Mesenchymal stem cell (in vitro differentiated cells and primary cell): ENCODE measurements at regions not wholly inside any gene's neighbourhood (a gene's known extent, or its start where the extent isn't known, plus 50 kb on each side); places are given as distances from the start of the nearest gene placed in this dataset.

Source experiments
- DNase-seq: peaks from one replicate; pipeline ENCODE4 v3.0.0-alpha.2; 2013
- H2AFZ ChIP-seq: one replicate; pipeline ENCODE4 v1.6.1; 2013; ENCODE audit warnings: low read depth, mild to moderate bottlenecking, control low read depth, inconsistent platforms, low read length, moderate library complexity
- H2AK5ac ChIP-seq: 2 replicates; pipeline ENCODE4 v1.6.1; 2013; ENCODE audit warnings: low read length, moderate library complexity, mild to moderate bottlenecking, inconsistent platforms; ENCODE audit not compliant: severe bottlenecking
- H2BK120ac ChIP-seq: one replicate; pipeline ENCODE4 v1.6.1; 2013; ENCODE audit warnings: low read depth, mild to moderate bottlenecking, inconsistent platforms, low read length, moderate library complexity
- H2BK12ac ChIP-seq, 2 experiments: one replicate each; pipeline ENCODE4 v1.6.1; 2013; ENCODE audit warnings: inconsistent platforms in 2 of 2, low read length in 2 of 2, mild to moderate bottlenecking in 2 of 2, moderate library complexity in 2 of 2, control low read depth in 1 of 2
- H2BK15ac ChIP-seq: one replicate; pipeline ENCODE4 v1.6.1; 2013; ENCODE audit warnings: mild to moderate bottlenecking, low read depth, inconsistent platforms; ENCODE audit not compliant: poor library complexity, severe bottlenecking
- H2BK5ac ChIP-seq: 2 replicates; pipeline ENCODE4 v1.6.1; 2013; ENCODE audit warnings: low read depth, mild to moderate bottlenecking, low read length, control low read depth, inconsistent platforms; ENCODE audit not compliant: poor library complexity, severe bottlenecking
- H3K14ac ChIP-seq, 2 experiments: one replicate each; pipeline ENCODE4 v1.6.1; 2013; ENCODE audit warnings: inconsistent platforms in 2 of 2, low read length in 2 of 2, control low read depth in 1 of 2, mild to moderate bottlenecking in 1 of 2, moderate library complexity in 1 of 2
- H3K18ac ChIP-seq, 2 experiments: one replicate each; pipeline ENCODE4 v1.6.1; 2013; ENCODE audit warnings: inconsistent platforms in 2 of 2, low read length in 2 of 2, control low read depth in 1 of 2, low read depth in 1 of 2, mild to moderate bottlenecking in 1 of 2
- H3K23ac ChIP-seq, 2 experiments: one replicate each; pipeline ENCODE4 v1.6.1; 2013; ENCODE audit warnings: inconsistent platforms in 2 of 2, low read length in 2 of 2, mild to moderate bottlenecking in 2 of 2, moderate library complexity in 2 of 2, control low read depth in 1 of 2
- H3K27ac ChIP-seq: 2 replicates; pipeline ENCODE4 v1.5.1; 2013; ENCODE audit warnings: mild to moderate bottlenecking, moderate library complexity, low read length, control low read depth, inconsistent platforms; ENCODE audit not compliant: poor library complexity, severe bottlenecking
- H3K27me3 ChIP-seq, 2 experiments: 2 replicates each; pipeline versions ENCODE4 v1.6.1 to v1.7.0; 2013; ENCODE audit warnings: low read length in 2 of 2, mild to moderate bottlenecking in 2 of 2, moderate library complexity in 2 of 2, control low read depth in 1 of 2, inconsistent platforms in 1 of 2; ENCODE audit not compliant: control insufficient read depth in 1 of 2, insufficient read depth in 1 of 2
- H3K36me3 ChIP-seq, 2 experiments: 2 replicates each; pipeline versions ENCODE4 v1.6.1 to v1.7.0; 2013; ENCODE audit warnings: low read length in 2 of 2, control low read depth in 1 of 2, inconsistent platforms in 1 of 2, low read depth in 1 of 2, mild to moderate bottlenecking in 1 of 2; ENCODE audit not compliant: insufficient read depth in 2 of 2, control insufficient read depth in 1 of 2
- H3K4ac ChIP-seq, 2 experiments: one replicate each; pipeline ENCODE4 v1.6.1; 2013; ENCODE audit warnings: inconsistent platforms in 2 of 2, low read length in 2 of 2, mild to moderate bottlenecking in 2 of 2, moderate library complexity in 2 of 2, control low read depth in 1 of 2, low read depth in 1 of 2
- H3K4me1 ChIP-seq: 2 replicates; pipeline ENCODE4 v1.6.1; 2013; ENCODE audit warnings: low read depth, low read length, control low read depth; ENCODE audit not compliant: control insufficient read depth, insufficient read depth
- H3K4me2 ChIP-seq: 2 replicates; pipeline ENCODE4 v1.6.1; 2013; ENCODE audit warnings: low read length, mild to moderate bottlenecking, inconsistent platforms; ENCODE audit not compliant: poor library complexity, severe bottlenecking
- H3K4me3 ChIP-seq, 2 experiments: 2 replicates each; pipeline versions ENCODE4 v1.5.1 to v1.7.0; 2013; ENCODE audit warnings: low read length in 2 of 2, mild to moderate bottlenecking in 2 of 2, control low read depth in 1 of 2, low read depth in 1 of 2; ENCODE audit not compliant: insufficient read depth in 1 of 2
- H3K79me1 ChIP-seq: replicated peaks from 2 replicates; pipeline ENCODE4 v1.6.1; 2013; ENCODE audit warnings: mild to moderate bottlenecking, control low read depth, low read length, inconsistent platforms; ENCODE audit not compliant: poor library complexity, severe bottlenecking
- H3K9ac ChIP-seq: 2 replicates; pipeline ENCODE4 v1.7.0; 2013; ENCODE audit warnings: mild to moderate bottlenecking, low read length, moderate library complexity
- H3K9me3 ChIP-seq: 2 replicates; pipeline ENCODE4 v1.7.0; 2013; ENCODE audit warnings: mild to moderate bottlenecking, low read length; ENCODE audit not compliant: control insufficient read depth
- H4K8ac ChIP-seq: one replicate; pipeline ENCODE4 v1.6.1; 2013; ENCODE audit warnings: inconsistent platforms, mild to moderate bottlenecking, low read length, moderate library complexity
- H4K91ac ChIP-seq: one replicate; pipeline ENCODE4 v1.6.1; 2013; ENCODE audit warnings: mild to moderate bottlenecking, low read length, inconsistent platforms
- WGBS: methylation state at CpG from one replicate; pipeline ENCODE4 v1.1.7; 2013; ENCODE audit warnings: mixed read lengths; 5-methylcytosine and 5-hydroxymethylcytosine counted together

DNA sequence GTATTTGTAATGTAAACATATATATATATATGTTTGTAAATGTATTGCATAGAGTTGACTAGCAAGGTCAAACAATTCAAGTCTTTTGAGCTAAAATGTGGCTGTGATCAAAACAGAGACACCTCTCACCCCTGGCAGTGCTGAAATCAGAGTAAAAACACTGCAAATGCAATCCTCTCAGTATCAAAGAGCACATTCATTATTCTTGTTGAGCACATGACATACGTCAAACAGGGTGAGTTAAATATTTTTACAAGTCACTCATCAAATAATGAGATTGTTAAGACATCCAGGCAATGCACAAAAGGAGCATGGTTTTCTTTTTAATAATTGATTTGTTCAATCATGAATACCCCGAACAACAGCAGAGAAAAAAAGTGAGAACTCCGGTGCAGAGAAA is 114.1 kb upstream of the KCNIP4 start:
- Histone ChIP-seq H3K36me3 (no peaks in the 10 kb centered on the region), H3K4me2 (no peak overlapping the region)
- WGBS: no CpG with 5 or more reads among the region's 3 CpGs

GRCh38 chr4:22055954-22056353 is 107.4 kb upstream of the KCNIP4 start:
- H3K79me1 ChIP-seq: no peaks in the 10 kb centered on the region
- no peak overlapping the region for H3K27ac ChIP-seq
- H2AFZ ChIP-seq: no peak overlapping the region
- no peak overlapping the region for H3K14ac ChIP-seq
- H2BK12ac ChIP-seq: no peak overlapping the region
- H2BK15ac ChIP-seq: no peak overlapping the region
- no peak overlapping the region for H2AK5ac ChIP-seq
- no peak overlapping the region for H4K91ac ChIP-seq
- no peak overlapping the region for H2BK5ac ChIP-seq
- no peak for DNase-seq
- H3K9ac ChIP-seq: no peak overlapping the region
- no peak overlapping the region for H4K8ac ChIP-seq
- H3K4me3 ChIP-seq: no peak overlapping the region
- H3K4me2 ChIP-seq: no peak overlapping the region
- H3K4me1 ChIP-seq: no peaks in the 10 kb centered on the region
- no peaks in the 10 kb centered on the region for H3K27me3 ChIP-seq
- H3K9me3 ChIP-seq: no peaks in the 10 kb centered on the region
- no peaks in the 10 kb centered on the region for H3K36me3 ChIP-seq
- 74% methylated on average over 4 of the region's 5 CpGs for WGBS
- H2BK120ac ChIP-seq: no peak overlapping the region
- no peak overlapping the region for H3K18ac ChIP-seq
- no peak overlapping the region for H3K23ac ChIP-seq
- H3K4ac ChIP-seq: no peak overlapping the region

More for the DNA sequence above, 114.1 kb upstream of the KCNIP4 start:
- Histone ChIP-seq H3K27me3 (no peaks in the 10 kb centered on the region), H3K9ac (no peak overlapping the region), H3K9me3 (no peaks in the 10 kb centered on the region), H2BK120ac (no peak overlapping the region), H3K23ac (no peak overlapping the region), H2AK5ac (no peak overlapping the region), H3K14ac (no peak overlapping the region), H2BK15ac (no peak overlapping the region), H3K4ac (no peak overlapping the region), H2AFZ (no peak overlapping the region), H3K79me1 (no peaks in the 10 kb centered on the region), H4K8ac (no peak overlapping the region), H2BK5ac (no peak overlapping the region), H2BK12ac (no peak overlapping the region), H3K27ac (no peak overlapping the region), H3K4me1 (no peaks in the 10 kb centered on the region), H3K4me3 (no peak overlapping the region), H3K18ac (no peak overlapping the region), H4K91ac (no peak overlapping the region)
- no peak for DNase-seq

DNA sequence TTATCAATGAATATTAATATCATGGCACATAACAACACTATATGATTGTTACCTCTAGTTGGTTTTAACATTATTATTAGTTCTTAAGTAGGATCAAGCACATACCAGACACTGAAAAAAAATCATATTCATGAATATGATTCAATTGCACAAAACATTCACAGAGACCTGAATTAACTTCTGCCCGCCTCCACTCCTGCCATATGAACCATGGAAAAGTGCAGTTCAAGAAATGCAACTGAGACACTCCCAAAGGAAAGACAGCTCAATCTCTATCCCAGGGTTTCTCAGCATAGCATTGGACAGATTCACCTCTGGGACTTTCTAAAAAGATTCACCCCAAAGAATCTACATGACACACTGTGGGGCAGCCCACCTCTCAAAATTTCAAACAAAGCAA is 103.5 kb upstream of the KCNIP4 start:
- 89% methylated on average over 1 of the region's 1 CpG for WGBS
- Histone ChIP-seq H3K9ac (no peak overlapping the region), H2BK5ac (no peak overlapping the region), H3K9me3 (no peaks in the 10 kb centered on the region), H3K4me1 (no peaks in the 10 kb centered on the region), H2BK15ac (no peak overlapping the region), H2AK5ac (no peak overlapping the region), H2BK120ac (no peak overlapping the region), H4K91ac (no peak overlapping the region), H3K23ac (no peak overlapping the region), H3K14ac (no peak overlapping the region), H3K4ac (no peak overlapping the region), H3K18ac (no peak overlapping the region), H3K4me3 (no peak overlapping the region), H2BK12ac (no peak overlapping the region), H3K27me3 (no peaks in the 10 kb centered on the region), H3K36me3 (no peaks in the 10 kb centered on the region), H2AFZ (no peak overlapping the region), H3K27ac (no peak overlapping the region), H3K79me1 (no peaks in the 10 kb centered on the region), H4K8ac (no peak overlapping the region), H3K4me2 (no peak overlapping the region)
- DNase-seq: no peak

DNA sequence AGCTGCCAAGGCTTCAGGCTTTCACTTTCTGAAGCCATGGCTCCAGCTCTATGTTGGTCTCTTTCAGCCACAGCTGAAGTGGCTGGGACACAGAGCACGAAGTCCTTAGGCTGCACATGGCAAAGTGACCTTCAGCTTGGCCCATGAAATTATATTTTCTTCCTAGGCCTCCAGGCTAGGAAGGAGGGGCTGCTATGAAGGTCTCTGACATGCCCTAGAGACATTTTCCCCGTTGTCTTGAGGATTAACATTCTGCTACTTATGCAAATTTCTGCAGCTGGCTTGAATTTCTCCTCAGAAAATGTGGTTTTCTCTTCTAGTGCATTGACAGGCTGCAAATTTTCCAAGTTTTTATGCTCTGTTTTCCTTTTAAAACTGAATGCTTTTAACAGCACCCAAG is 99.8 kb upstream of the KCNIP4 start:
- Histone ChIP-seq H2BK15ac (no peak overlapping the region), H3K9me3 (no peaks in the 10 kb centered on the region), H3K4me1 (no peaks in the 10 kb centered on the region), H2BK12ac (no peak overlapping the region), H4K8ac (no peak overlapping the region), H3K79me1 (no peaks in the 10 kb centered on the region), H2AK5ac (no peak overlapping the region), H2AFZ (no peak overlapping the region), H3K36me3 (no peaks in the 10 kb centered on the region), H3K14ac (no peak overlapping the region), H3K27me3 (no peaks in the 10 kb centered on the region), H3K18ac (no peak overlapping the region), H2BK120ac (no peak overlapping the region), H3K9ac (no peak overlapping the region), H3K23ac (no peak overlapping the region), H4K91ac (no peak overlapping the region), H2BK5ac (no peak overlapping the region), H3K4me2 (no peak overlapping the region), H3K4me3 (no peak overlapping the region), H3K27ac (no peak overlapping the region), H3K4ac (no peak overlapping the region)
- DNase-seq: no peak
- WGBS: 23% methylated on average over 2 of the region's 2 CpGs
